HEK293T (cell line): ENCODE measurements at regions not wholly inside any gene's neighbourhood (a gene's known extent, or its start where the extent isn't known, plus 50 kb on each side); places are given as distances from the start of the nearest gene placed in this dataset.

ENCODE experiments used
- BHLHE40 ChIP-seq: fragments of 450-650 bp; IDR thresholded peaks from 2 replicates; pipeline ENCODE4 v1.6.1; 2016; ENCODE audit warnings: mild to moderate bottlenecking, moderate library complexity, borderline replicate concordance
- ELF4 ChIP-seq: fragments of 450-650 bp; IDR thresholded peaks from 2 replicates; pipeline ENCODE4 v1.6.1; 2017; ENCODE audit warnings: antibody characterized with exemption
- FOXM1 ChIP-seq: fragments of 450-650 bp; IDR thresholded peaks from 2 replicates; pipeline ENCODE4 v1.6.1; 2017; ENCODE audit warnings: mild to moderate bottlenecking, borderline replicate concordance
- LEF1 ChIP-seq: fragments of 450-650 bp; IDR thresholded peaks from 2 replicates; pipeline ENCODE4 v1.6.1; 2017; ENCODE audit warnings: mild to moderate bottlenecking, borderline replicate concordance
- SP1 ChIP-seq: fragments of 450-650 bp; IDR thresholded peaks from 2 replicates; pipeline ENCODE4 v1.6.1; 2017
- TARDBP ChIP-seq: fragments of 450-650 bp; IDR thresholded peaks from 2 replicates; pipeline ENCODE4 v1.6.1; 2016
- ZNF384 ChIP-seq: fragments of 450-650 bp; IDR thresholded peaks from 2 replicates; pipeline ENCODE4 v1.6.1; 2016

DNA sequence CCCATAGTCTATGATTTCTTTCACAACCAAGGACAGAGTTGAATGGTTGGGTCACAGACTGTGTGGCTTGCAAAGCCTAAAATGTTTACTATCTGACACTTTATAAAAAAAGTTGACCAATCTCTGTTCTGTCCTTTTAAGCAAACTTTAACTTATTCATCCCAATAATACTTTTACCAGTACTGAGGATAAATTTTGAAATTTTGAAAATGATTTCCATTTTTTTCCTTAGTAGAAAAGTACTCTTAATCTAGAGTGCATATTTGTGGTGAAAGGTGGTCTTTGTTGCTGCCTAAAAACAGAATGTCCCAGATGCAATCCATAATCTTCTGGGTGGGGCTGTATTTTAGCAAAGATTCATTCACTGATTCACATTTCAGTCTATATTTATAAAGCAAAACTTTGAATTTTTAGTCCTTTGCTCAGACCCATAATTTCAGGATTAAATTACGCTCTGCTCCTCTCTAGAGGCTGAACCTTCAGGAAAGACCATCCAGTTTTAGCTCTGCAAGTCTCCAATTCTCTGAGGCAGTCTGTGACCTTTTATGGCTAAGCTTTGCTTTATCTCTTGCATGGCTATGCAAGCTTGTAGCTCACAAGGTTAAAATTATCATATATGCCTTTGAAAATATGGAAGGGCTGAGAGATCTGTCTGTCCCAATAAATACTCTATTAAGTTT is 573.5 kb downstream of the COL12A1 start:
- TF ChIP-seq BHLHE40 (no peak), TARDBP (no peak), ZNF384 (no peak), ELF4 (no peak), LEF1 (no peak), SP1 (no peak), FOXM1 (no peak)
